K562 (cell line): ENCODE measurements at regions not wholly inside any gene's neighbourhood (a gene's known extent, or its start where the extent isn't known, plus 50 kb on each side); places are given as distances from the start of the nearest gene placed in this dataset.

ENCODE experiments used
- ATAC-seq: fragments of 200-7000 bp; cut with Tn5 transposase; 3 replicates; pipeline ENCODE4 v1.9.1; 2020; ENCODE audit warnings: moderate library complexity
- BruUV-seq: library from RNA; stranded (reverse); fragments of 400-500 nt; replicated peaks from 2 replicates; lab custom pipeline; 2021; lab: Mats Ljungman, UMichigan
- CTCF ChIA-PET: fragments of 300-600 bp; formaldehyde crosslinking; extraction: SDS; loops from one replicate; lab custom pipeline; 2021; ENCODE audit warnings: low intra/inter-chr PET ratio; lab: Yijun Ruan, JAX
- POLR2A ChIA-PET: fragments of 300-600, 350-650 bp; sonication (Branson Sonifier 250); formaldehyde crosslinking; extraction: SDS; loops from one replicate; lab custom pipeline; 2021; ENCODE audit warnings: antibody characterized with exemption, inconsistent platforms; lab: Yijun Ruan, JAX
- DNase-seq, 4 experiments: peaks; one replicate each; pipeline versions ENCODE4 v3.0.0 to v3.0.0-alpha.2; 2011 to 2018; ENCODE audit warnings: low spot score in 3 of 4, mixed read lengths in 3 of 4; ENCODE audit errors: extremely low read depth in 1 of 4
- FAIRE-seq: peaks from 2 replicates; lab custom pipeline; 2011; peaks lifted over from hg19 to GRCh38; lab: Jason Lieb, UNC
- H2AFZ ChIP-seq: 2 replicates; pipeline ENCODE4 v1.6.0; 2011; ENCODE audit warnings: low read depth, low read length, control low read depth, inconsistent platforms
- H3K27ac ChIP-seq: fragments of 200-600 bp; 3 replicates; pipeline ENCODE4 v1.8.0; 2011; ENCODE audit warnings: low read depth, mild to moderate bottlenecking, control low read depth, inconsistent platforms, low read length, moderate library complexity, mixed read lengths; ENCODE audit errors: extremely low read depth
- H3K27me3 ChIP-seq, 2 experiments: fragments of 300-600 bp in 1 of 2; 2 replicates in 1 of 2; 3 replicates in 1 of 2; pipeline versions ENCODE4 v1.6.0 to v1.8.0; 2011; ENCODE audit warnings: inconsistent platforms in 2 of 2, low read length in 2 of 2, mild to moderate bottlenecking in 1 of 2, mixed read lengths in 1 of 2, moderate library complexity in 1 of 2; ENCODE audit not compliant: control insufficient read depth in 2 of 2, insufficient read depth in 2 of 2
- H3K36me3 ChIP-seq: fragments of 300-600 bp; 3 replicates; pipeline ENCODE4 v1.8.0; 2011; ENCODE audit warnings: mild to moderate bottlenecking, low read length, inconsistent platforms; ENCODE audit not compliant: control insufficient read depth, insufficient read depth
- H3K4me1 ChIP-seq, 2 experiments: fragments of 200-600 bp in 1 of 2; replicated peaks in 1 of 2; 2 replicates in 1 of 2; 3 replicates in 1 of 2; pipeline versions ENCODE4 v1.5.1 to v1.8.0; 2011; ENCODE audit warnings: inconsistent platforms in 2 of 2, low read length in 2 of 2, mild to moderate bottlenecking in 1 of 2, mixed read lengths in 1 of 2, moderate library complexity in 1 of 2; ENCODE audit not compliant: control insufficient read depth in 2 of 2, insufficient read depth in 2 of 2
- H3K4me2 ChIP-seq: 2 replicates; pipeline ENCODE4 v1.6.1; 2011; ENCODE audit warnings: low read length, control low read depth, inconsistent platforms, mixed read lengths; ENCODE audit not compliant: insufficient read depth
- H3K4me3 ChIP-seq: fragments of 200-600 bp; sonication (generic), shearing (Covaris generic); 2 replicates; pipeline ENCODE4 v1.5.1; 2016; ENCODE audit warnings: control low read depth, inconsistent platforms
- H3K79me2 ChIP-seq: fragments of 200-600 bp; 3 replicates; pipeline ENCODE4 v1.8.0; 2011; ENCODE audit warnings: low read length, inconsistent platforms; ENCODE audit not compliant: control insufficient read depth, insufficient read depth
- H3K9ac ChIP-seq, 2 experiments: 2 replicates each; pipeline versions ENCODE4 v1.6.0 to v1.6.1; 2011; ENCODE audit warnings: low read depth in 2 of 2, low read length in 2 of 2, control low read depth in 1 of 2, inconsistent platforms in 1 of 2, mild to moderate bottlenecking in 1 of 2, mixed read lengths in 1 of 2; ENCODE audit not compliant: insufficient read depth in 1 of 2
- H3K9me1 ChIP-seq: one replicate; pipeline ENCODE4 v1.6.0; 2011; ENCODE audit warnings: inconsistent platforms, mild to moderate bottlenecking, low read length, moderate library complexity; ENCODE audit not compliant: control insufficient read depth, insufficient read depth
- H3K9me3 ChIP-seq: replicated peaks from 2 replicates; pipeline ENCODE4 v1.5.1; 2011; ENCODE audit warnings: low read depth, low read length, inconsistent platforms; ENCODE audit not compliant: control insufficient read depth, insufficient read depth
- H4K20me1 ChIP-seq: replicated peaks from 2 replicates; pipeline ENCODE4 v1.6.1; 2011; ENCODE audit warnings: low read length, inconsistent platforms, mixed read lengths; ENCODE audit not compliant: control insufficient read depth, insufficient read depth
- C11orf30 ChIP-seq: fragments of 450-650 bp; IDR thresholded peaks from 2 replicates; pipeline ENCODE4 v1.6.1; 2016; ENCODE audit warnings: low read depth, mild to moderate bottlenecking
- CHD7 ChIP-seq: fragments of 200-600 bp; sonication (generic); IDR thresholded peaks from one replicate; pipeline ENCODE4 v1.6.1; 2012; ENCODE audit warnings: mild to moderate bottlenecking, low read depth, low read length, inconsistent platforms
- EP400 ChIP-seq: fragments of 450-650 bp; IDR thresholded peaks from 2 replicates; pipeline ENCODE4 v1.6.1; 2017; ENCODE audit warnings: antibody characterized with exemption, mild to moderate bottlenecking, moderate library complexity
- SREBF1 ChIP-seq: fragments of 150-350 bp; IDR thresholded peaks from 2 replicates; pipeline ENCODE4 v1.6.1; 2014; ENCODE audit warnings: antibody characterized with exemption, low read depth, low read length, borderline replicate concordance
- ZNF175 ChIP-seq: fragments of 200-800 bp; sonication (Bioruptor generic); IDR thresholded peaks from 2 replicates; pipeline ENCODE4 v1.6.1; 2016; ENCODE audit warnings: low read depth, mild to moderate bottlenecking, missing genetic modification characterization, missing compliant biosample characterization
- ZNF395 ChIP-seq: fragments of 200-800 bp; sonication (Bioruptor generic); IDR thresholded peaks from 2 replicates; pipeline ENCODE4 v1.6.1; 2017; ENCODE audit warnings: missing genetic modification characterization, missing compliant biosample characterization
- WGBS: fragments of 100-300 bp; shearing (Covaris generic); methylation state at CpG from one replicate; pipeline ENCODE4 v1.1.6; 2016; ENCODE audit warnings: low coverage, mixed read lengths; ENCODE audit not compliant: insufficient coverage; ENCODE audit errors: missing lambda C conversion rate; 5-methylcytosine and 5-hydroxymethylcytosine counted together
- in situ Hi-C: fragments of 300-500 bp; cut with MboI; formaldehyde crosslinking; loops from 4 replicates; pipeline ENCODE4 v1.15.0; 2018; ENCODE audit warnings: inconsistent platforms, mixed read lengths
- intact Hi-C: fragments of 100-400 bp; cut with micrococcal nuclease; formaldehyde crosslinking; loops from 2 replicates; pipeline ENCODE4 v1.14.2; 2022

GRCh38 chr1:87844251-87844650 is 515.6 kb downstream of the LMO4 start:
- no peaks in the 10 kb centered on the region for H3K9me1 ChIP-seq
- no peak for FAIRE-seq
- no peak for DNase-seq
- H3K36me3 ChIP-seq = no peaks in the 10 kb centered on the region
- ChIA-PET POLR2A (no interaction called here), CTCF (no interaction called here)
- WGBS = 1% methylated on average over 4 of the region's 4 CpGs
- no peak overlapping the region for H3K9ac ChIP-seq
- H3K79me2 ChIP-seq = no peaks in the 10 kb centered on the region
- no peak for ATAC-seq
- H3K4me1 ChIP-seq = no peaks in the 10 kb centered on the region
- intact Hi-C loops (no loop called here), in situ Hi-C loops (no loop called here)
- H2AFZ ChIP-seq = no peak overlapping the region
- H4K20me1 ChIP-seq = no peaks in the 10 kb centered on the region
- no peaks in the 10 kb centered on the region for H3K27me3 ChIP-seq
- H3K27ac ChIP-seq = no peak overlapping the region
- no peak overlapping the region for H3K4me2 ChIP-seq
- BruUV-seq = no TSS peak
- no peaks in the 10 kb centered on the region; the same call in 1 of the 2 replicates for H3K9me3 ChIP-seq
- no peak overlapping the region for H3K4me3 ChIP-seq
- TF ChIP-seq ZNF395 (CRISPR knock-in tag) (no peak), SREBF1 (no peak), ZNF175 (CRISPR knock-in tag) (no peak), CHD7 (no peak), C11orf30 (no peak), EP400 (no peak)
